ENCODE measurements at regions not wholly inside any gene's neighbourhood (a gene's known extent, or its start where the extent isn't known, plus 50 kb on each side); places are given as distances from the start of the nearest gene placed in this dataset.
"Not testable (repeated sequence)": the region's sequence is repeated elsewhere in the genome, so short reads cannot be mapped to it uniquely, and the experiment has no call there.

DNA sequence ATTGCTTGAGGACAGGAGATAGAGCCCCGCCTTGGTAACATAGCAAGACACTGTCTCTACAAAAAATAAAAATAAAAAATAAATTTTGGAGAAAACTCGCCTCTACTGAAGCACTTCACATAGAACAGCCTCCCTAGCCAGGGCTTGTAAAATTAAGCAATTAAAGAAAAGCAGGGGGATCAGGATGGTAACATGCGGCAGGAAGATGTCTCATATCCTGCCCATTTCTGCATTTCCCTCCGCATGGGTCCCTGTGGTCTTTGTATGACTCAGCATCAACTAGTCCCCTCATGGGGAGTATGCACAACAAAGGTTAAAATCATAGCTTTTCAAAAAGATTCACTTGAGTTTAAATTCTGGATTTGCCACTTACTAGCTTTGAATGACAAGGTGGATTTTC is 379.0 kb downstream of the EPHA7 start:
- Histone ChIP-seq H3K27me3 (ENCODE audit: control insufficient read depth, insufficient read depth, low read length) (no peaks in the 10 kb centered on the region), H3K4me3 (ENCODE audit: insufficient read depth, low read depth, low read length) (no peak overlapping the region)
- DNase-seq, result no peak

DNA sequence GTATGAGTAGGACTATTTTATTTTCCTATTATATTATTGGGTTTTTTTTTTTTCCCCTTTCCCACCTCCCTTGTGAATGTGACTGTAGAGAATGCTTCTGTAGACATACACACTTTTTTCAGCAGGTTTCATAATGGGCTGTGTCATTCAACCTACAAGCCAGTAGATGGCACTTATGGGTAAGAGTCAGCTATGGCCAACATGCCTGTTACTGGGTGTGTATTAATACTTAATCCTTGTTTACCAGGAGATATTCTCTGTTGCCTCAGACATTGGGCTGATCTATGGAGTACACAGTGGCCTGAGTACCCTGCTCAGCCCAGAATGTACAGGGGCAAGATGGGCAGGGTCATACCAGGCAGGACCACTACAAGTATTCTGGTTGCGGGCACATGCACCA is 382.5 kb downstream of the EPHA7 start:
- DNase-seq, result peak; percentile 34
- H3K4me3 ChIP-seq (ENCODE audit: insufficient read depth, low read depth, low read length), result no peak overlapping the region
- no peaks in the 10 kb centered on the region for H3K27me3 ChIP-seq (ENCODE audit: control insufficient read depth, insufficient read depth, low read length)
- no peaks in the 10 kb centered on the region for H3K36me3 ChIP-seq (replicated peaks; ENCODE audit: control insufficient read depth, insufficient read depth, low read length)

More for the DNA sequence above, 379.0 kb downstream of the EPHA7 start:
- no peaks in the 10 kb centered on the region for H3K36me3 ChIP-seq (replicated peaks; ENCODE audit: control insufficient read depth, insufficient read depth, low read length)

DNA sequence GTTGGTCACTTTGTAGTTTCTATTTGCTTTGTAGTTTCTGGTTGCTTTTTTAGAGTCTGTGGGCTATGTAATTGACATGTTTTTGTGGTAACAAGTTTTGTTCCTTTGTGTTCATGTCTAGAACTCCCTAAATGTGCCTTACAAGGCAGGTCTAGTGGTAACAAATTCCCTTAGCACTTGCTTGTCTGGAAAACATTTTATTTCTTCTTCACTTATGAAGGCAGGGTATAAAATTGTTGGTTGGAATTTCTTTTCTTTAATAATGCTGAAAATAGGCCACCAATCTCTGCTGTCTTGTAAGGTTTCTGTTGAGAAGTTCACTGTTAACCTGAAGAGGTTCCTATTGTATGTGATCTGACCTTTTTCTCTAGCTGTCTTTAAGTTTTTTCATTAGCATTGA is 383.6 kb downstream of the EPHA7 start:
- DNase-seq, result no peak
- Histone ChIP-seq H3K27me3 (ENCODE audit: control insufficient read depth, insufficient read depth, low read length) (no peaks in the 10 kb centered on the region), H3K36me3 (replicated peaks; ENCODE audit: control insufficient read depth, insufficient read depth, low read length) (no peaks in the 10 kb centered on the region), H3K4me3 (ENCODE audit: insufficient read depth, low read depth, low read length) (no peak overlapping the region)

DNA sequence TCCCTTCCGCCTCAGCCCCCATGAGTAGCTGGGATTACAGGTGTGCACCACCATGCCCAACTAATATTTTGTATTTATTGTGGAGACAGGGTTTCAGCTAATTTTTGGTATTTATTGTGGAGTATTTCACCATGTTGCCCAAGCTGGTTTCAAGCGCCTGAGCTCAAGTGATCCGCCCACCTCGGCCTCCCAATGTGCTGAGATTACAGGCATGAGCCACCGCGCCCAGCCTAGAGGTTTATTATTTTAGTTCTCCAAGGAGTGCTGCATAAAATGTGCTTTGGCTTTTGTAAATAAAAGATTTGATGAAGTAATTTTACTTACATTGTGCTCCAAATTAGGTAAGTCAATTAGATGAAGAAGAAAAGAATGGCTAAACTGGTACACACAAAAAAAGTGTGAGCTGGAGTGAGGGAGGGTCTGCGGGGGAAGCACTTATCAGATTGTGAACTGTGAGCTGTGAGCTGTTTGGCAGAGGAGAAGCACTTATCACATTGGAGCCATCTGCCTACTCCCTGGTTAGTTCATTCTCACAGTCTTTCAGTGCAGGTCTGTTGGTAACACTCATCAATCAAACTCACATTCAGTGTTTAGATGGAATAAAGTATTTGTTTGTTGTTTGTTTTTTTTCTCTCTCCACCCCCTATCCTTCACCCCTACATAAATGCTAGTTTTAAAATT is 398.0 kb downstream of the EPHA7 start:
- no peaks in the 10 kb centered on the region for H3K27me3 ChIP-seq (ENCODE audit: control insufficient read depth, insufficient read depth, low read length)
- DNase-seq, result no peak
- no peaks in the 10 kb centered on the region for H3K36me3 ChIP-seq (replicated peaks; ENCODE audit: control insufficient read depth, insufficient read depth, low read length)
- no peak overlapping the region for H3K4me3 ChIP-seq (ENCODE audit: insufficient read depth, low read depth, low read length)

- H3K27me3 ChIP-seq (ENCODE audit: control insufficient read depth, insufficient read depth, low read length), result no peaks in the 10 kb centered on the region
- no peak for DNase-seq
- H3K4me3 ChIP-seq (ENCODE audit: insufficient read depth, low read depth, low read length), result no peak overlapping the region
- no peaks in the 10 kb centered on the region for H3K36me3 ChIP-seq (replicated peaks; ENCODE audit: control insufficient read depth, insufficient read depth, low read length)
Observed at GRCh38 chr6:93017626-93018025, 401.7 kb downstream of the EPHA7 start.

- Histone ChIP-seq H3K27me3 (ENCODE audit: control insufficient read depth, insufficient read depth, low read length) (no peaks in the 10 kb centered on the region), H3K4me3 (ENCODE audit: insufficient read depth, low read depth, low read length) (no peak overlapping the region), H3K36me3 (replicated peaks; ENCODE audit: control insufficient read depth, insufficient read depth, low read length) (no peaks in the 10 kb centered on the region)
- peak; percentile 53 for DNase-seq
Observed at GRCh38 chr6:93017213-93017612, 402.1 kb downstream of the EPHA7 start.

DNA sequence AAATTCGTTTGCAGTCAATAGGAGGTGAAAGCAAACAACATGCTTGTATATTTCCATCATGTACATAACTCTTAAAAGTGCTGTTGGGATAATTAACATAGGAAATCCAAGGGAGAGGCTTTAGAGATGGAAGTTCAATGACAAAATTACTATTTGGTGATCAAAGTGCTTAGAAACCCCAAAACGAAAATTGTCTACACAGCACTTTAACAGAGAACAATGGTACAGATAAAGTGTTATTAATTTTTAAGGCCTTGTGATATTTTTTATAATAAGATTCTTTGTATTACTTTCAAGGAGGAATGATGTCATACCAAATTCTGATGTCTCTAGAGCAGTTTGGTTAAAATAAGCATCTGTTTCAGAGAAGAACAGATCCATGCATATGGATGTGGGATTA is 406.3 kb downstream of the EPHA7 start:
- Histone ChIP-seq H3K4me3 (ENCODE audit: insufficient read depth, low read depth, low read length) (no peak overlapping the region), H3K27me3 (ENCODE audit: control insufficient read depth, insufficient read depth, low read length) (no peaks in the 10 kb centered on the region), H3K36me3 (replicated peaks; ENCODE audit: control insufficient read depth, insufficient read depth, low read length) (no peaks in the 10 kb centered on the region)
- no peak for DNase-seq

- H3K4me3 ChIP-seq (ENCODE audit: insufficient read depth, low read depth, low read length), result no peak overlapping the region
- no peak for DNase-seq
- H3K27me3 ChIP-seq (ENCODE audit: control insufficient read depth, insufficient read depth, low read length), result no peaks in the 10 kb centered on the region
- H3K36me3 ChIP-seq (replicated peaks; ENCODE audit: control insufficient read depth, insufficient read depth, low read length), result no peaks in the 10 kb centered on the region
Observed at GRCh38 chr6:93008375-93008774, 411.0 kb downstream of the EPHA7 start.

DNA sequence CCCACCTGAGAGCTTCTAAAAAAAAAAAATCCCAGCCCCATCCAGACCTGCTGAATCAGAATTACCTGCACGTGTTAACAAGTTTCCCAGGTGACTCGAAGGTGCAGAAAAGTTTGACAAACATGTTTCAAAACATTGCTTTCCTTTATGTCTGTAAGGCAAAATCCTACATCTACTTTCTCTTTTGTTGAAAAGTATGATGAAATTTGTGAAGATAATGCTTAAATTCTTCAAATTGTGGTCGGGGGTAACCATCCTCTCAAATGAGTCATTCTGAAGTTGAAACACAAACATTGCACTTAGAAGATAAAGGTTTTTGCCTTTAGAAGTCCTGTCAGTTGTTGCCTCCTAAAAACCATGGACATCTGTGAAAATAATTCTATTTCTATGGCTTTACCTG is 429.7 kb downstream of the EPHA7 start:
- H3K27me3 ChIP-seq (ENCODE audit: control insufficient read depth, insufficient read depth, low read length), result no peaks in the 10 kb centered on the region
- DNase-seq, result no peak
- no peak overlapping the region for H3K4me3 ChIP-seq (ENCODE audit: insufficient read depth, low read depth, low read length)
- no peaks in the 10 kb centered on the region for H3K36me3 ChIP-seq (replicated peaks; ENCODE audit: control insufficient read depth, insufficient read depth, low read length)

DNA sequence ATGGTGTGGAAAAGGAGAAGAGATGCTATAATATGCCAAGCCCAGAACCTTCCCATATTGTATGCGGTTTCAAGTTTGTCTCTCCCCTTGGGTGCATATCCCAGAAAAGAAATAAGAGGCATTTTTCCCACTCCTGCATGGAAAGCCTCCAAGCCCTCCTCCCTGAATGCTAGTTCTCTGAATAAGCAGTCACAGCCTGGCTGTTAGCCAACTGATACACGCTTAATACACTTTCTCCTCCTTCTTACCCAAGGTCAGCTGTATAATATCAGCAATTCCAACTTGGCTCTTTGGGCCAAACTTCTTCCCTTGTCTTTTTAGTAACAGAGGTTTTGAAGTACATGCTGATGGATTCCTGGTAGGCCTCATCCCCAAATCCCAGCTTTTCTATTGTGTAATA is 440.1 kb downstream of the EPHA7 start:
- no peak for DNase-seq
- no peaks in the 10 kb centered on the region for H3K36me3 ChIP-seq (replicated peaks; ENCODE audit: control insufficient read depth, insufficient read depth, low read length)

DNA sequence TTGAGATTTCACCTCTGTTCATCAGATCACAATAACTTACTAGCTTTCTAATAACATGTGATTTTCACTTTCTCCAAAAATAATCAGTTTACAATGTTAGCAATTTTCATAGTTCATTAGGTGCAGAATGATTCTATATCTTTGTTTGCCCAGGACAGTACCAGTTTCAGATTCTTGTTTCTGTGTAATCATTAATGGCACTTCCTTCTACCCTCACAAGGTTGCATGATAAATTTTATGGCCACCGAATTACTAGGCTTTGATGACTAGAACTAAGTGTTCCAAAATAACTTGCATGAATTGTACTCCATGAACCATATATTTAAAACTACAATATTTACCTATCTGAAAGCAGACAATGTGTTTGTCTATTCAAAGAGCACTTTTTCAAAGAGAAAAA is 442.3 kb downstream of the EPHA7 start:
- Histone ChIP-seq H3K27me3 (ENCODE audit: control insufficient read depth, insufficient read depth, low read length) (no peaks in the 10 kb centered on the region), H3K4me3 (ENCODE audit: insufficient read depth, low read depth, low read length) (no peak overlapping the region), H3K36me3 (replicated peaks; ENCODE audit: control insufficient read depth, insufficient read depth, low read length) (no peaks in the 10 kb centered on the region)
- no peak for DNase-seq

More for the DNA sequence above, 440.1 kb downstream of the EPHA7 start:
- H3K4me3 ChIP-seq (ENCODE audit: insufficient read depth, low read depth, low read length), result no peak overlapping the region
- H3K27me3 ChIP-seq (ENCODE audit: control insufficient read depth, insufficient read depth, low read length), result no peaks in the 10 kb centered on the region

DNA sequence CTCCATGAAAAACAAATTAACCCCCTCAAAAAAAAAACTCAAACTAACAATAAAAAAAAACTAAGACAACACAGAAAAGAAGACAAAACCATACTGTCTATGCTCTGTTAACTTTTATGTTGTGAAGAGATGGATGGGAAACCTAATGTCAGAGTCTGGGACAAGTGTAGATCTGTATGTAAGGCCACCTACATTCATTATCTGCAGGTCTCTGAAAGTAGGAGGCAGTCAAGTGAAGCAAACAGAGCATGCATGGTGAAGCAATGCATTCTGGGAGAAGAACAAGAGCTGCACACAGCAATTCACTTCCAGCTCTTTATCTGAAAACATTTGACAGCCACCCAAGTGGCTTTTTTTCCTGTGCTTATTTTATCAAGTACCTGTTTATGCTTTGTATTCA is 452.0 kb downstream of the EPHA7 start:
- Histone ChIP-seq H3K4me3 (ENCODE audit: insufficient read depth, low read depth, low read length) (no peak overlapping the region), H3K36me3 (replicated peaks; ENCODE audit: control insufficient read depth, insufficient read depth, low read length) (no peaks in the 10 kb centered on the region), H3K27me3 (ENCODE audit: control insufficient read depth, insufficient read depth, low read length) (no peaks in the 10 kb centered on the region)
- no peak for DNase-seq

DNA sequence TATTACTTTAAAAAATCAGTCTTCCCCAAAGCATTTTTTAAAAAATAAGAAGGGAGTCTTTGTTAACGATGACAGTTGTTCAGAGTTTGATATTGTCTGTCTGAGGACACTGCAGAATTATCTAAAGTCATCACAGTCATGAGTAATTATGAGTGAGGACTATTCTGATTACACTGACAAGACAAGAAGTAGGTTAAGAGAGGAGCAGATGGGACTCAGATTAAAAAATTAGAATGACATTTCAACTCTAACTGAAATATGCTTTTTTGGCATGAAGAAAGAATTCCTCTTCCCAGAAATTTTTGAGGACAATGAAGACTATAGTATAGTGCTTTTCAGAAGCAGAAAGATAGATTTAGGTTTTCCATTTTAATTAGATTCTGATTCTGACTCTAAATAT is 456.5 kb downstream of the EPHA7 start:
- H3K4me3 ChIP-seq (ENCODE audit: insufficient read depth, low read depth, low read length), result no peak overlapping the region
- no peaks in the 10 kb centered on the region for H3K36me3 ChIP-seq (replicated peaks; ENCODE audit: control insufficient read depth, insufficient read depth, low read length)
- H3K27me3 ChIP-seq (ENCODE audit: control insufficient read depth, insufficient read depth, low read length), result no peaks in the 10 kb centered on the region
- DNase-seq, result no peak

DNA sequence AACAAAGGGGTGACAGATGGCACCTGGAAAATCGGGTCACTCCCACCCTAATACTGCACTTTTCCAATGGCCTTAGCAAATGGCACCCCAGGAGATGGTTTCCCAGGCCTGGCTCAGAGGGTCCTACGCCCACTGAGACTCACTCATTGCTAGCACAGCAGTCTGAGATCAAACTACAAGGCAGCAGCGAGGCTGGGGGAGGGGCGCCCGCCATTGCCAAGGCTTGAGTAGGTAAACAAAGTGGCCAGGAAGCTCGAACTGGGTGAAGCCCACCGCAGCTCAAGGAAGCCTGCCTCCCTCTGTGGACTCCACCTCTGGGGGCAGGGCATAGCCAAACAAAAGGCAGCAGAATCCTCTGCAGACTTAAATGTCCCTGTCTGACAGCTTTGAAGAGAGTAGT is 467.2 kb downstream of the EPHA7 start:
- H3K4me3 ChIP-seq (ENCODE audit: insufficient read depth, low read depth, low read length); H3K36me3 ChIP-seq (replicated peaks; ENCODE audit: control insufficient read depth, insufficient read depth, low read length); DNase-seq; H3K27me3 ChIP-seq (ENCODE audit: control insufficient read depth, insufficient read depth, low read length): not testable (repeated sequence)

DNA sequence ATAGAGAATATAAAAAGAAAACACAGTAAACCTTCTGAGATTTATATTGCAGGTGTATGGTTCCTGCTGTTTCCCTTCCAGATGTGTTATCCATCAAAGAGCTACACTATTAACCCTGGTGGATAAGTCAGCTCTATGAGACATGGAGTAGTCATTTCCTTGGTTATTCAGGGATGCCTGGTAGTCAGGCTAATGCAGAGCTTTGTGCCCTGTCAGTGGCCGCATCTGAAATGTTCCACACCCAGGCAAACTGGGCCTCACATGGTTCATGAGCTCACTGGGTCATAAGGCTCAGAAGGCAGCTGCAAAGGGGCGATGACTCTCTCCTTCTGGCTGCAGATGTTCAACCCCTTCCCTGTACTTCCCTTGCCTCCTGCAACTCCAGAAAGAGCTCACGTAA is 473.6 kb downstream of the EPHA7 start:
- Histone ChIP-seq H3K36me3 (replicated peaks; ENCODE audit: control insufficient read depth, insufficient read depth, low read length) (no peaks in the 10 kb centered on the region), H3K4me3 (ENCODE audit: insufficient read depth, low read depth, low read length) (no peak overlapping the region), H3K27me3 (ENCODE audit: control insufficient read depth, insufficient read depth, low read length) (no peaks in the 10 kb centered on the region)
- no peak for DNase-seq

DNA sequence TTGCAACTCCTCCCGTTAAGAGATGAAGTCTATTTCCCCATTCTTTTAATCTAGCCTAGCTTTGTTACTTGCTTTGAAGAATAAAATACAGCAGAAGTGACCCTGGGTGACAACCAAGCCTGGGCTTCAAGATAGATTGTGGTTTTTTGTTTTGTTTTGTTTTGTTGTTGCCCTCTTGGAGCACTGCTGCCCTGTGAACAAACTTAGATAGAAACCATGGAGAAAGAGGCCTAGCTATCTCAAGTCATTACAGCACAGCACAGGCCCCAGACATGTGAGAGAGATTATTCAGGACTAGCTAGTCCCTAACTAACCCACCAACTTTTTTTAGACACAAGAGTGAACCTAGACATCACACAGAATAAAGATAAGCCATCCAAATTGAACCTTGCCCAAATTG is 475.2 kb downstream of the EPHA7 start:
- Histone ChIP-seq H3K36me3 (replicated peaks; ENCODE audit: control insufficient read depth, insufficient read depth, low read length) (no peaks in the 10 kb centered on the region), H3K4me3 (ENCODE audit: insufficient read depth, low read depth, low read length) (no peak overlapping the region), H3K27me3 (ENCODE audit: control insufficient read depth, insufficient read depth, low read length) (no peaks in the 10 kb centered on the region)
- no peak for DNase-seq
